ENCODE measurements at regions not wholly inside any gene's neighbourhood (a gene's known extent, or its start where the extent isn't known, plus 50 kb on each side); places are given as distances from the start of the nearest gene placed in this dataset.

DNA sequence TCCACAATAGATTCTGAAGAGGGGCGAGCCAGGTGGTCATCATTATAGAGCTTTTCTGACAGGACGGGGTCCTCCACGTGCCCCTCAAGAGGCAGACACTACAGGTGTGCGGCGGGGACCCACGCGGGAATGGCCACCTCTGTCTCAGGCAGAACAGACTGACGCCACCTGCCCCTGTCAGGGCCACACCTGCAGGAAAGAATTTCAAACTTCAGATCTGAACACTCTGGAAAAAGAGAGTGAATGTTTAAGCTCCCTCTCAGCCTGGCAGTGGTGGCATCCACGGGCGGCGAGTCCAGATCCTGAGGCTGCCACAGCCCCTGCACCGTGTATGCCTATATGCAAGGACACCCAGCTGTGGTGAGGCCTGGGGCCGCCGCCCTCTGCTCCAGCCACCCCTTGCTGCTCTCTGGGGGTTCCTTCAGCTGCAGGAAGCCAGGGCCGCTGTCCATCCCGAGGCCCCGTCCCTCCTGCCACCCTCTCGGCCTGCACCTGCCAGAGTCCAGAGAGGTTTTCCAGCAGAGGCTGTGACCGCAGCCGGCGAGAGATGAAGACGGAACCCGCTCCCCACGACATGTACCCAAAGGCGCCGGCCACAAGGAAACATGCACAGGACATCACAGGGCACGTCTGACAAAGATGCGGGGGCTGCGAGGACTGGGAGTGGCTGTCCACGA lies 234.9 kb downstream of the ERMARD start:
- Histone ChIP-seq H4K20me1 (ENCODE audit: insufficient read depth, low read length) (no peaks in the 10 kb centered on the region), H3K9me3 (replicated peaks in 1 of 2; ENCODE audit: control insufficient read depth in 1 of 2, insufficient read depth in 1 of 2, low read length in 2 of 2) (no peaks in the 10 kb centered on the region), H3K27me3 (ENCODE audit: control insufficient read depth in 2 of 2, insufficient read depth in 2 of 2, low read length in 2 of 2) (no peaks in the 10 kb centered on the region), H3K4me3 (replicated peaks in 1 of 3; ENCODE audit: low read depth in 2 of 3, low read length in 3 of 3) (no peak overlapping the region), H3K36me3 (replicated peaks in 1 of 2; ENCODE audit: control insufficient read depth in 1 of 2, insufficient read depth in 2 of 2, low read length in 2 of 2) (no peaks in the 10 kb centered on the region), H3K9ac (ENCODE audit: insufficient read depth, low read length, poor library complexity, severe bottlenecking) (no peak overlapping the region), H3K27ac (ENCODE audit: low read depth in 1 of 2, low read length in 2 of 2) (no peak overlapping the region), H3K4me2 (replicated peaks; ENCODE audit: extremely low read depth, low read length, poor library complexity, severe bottlenecking) (no peak overlapping the region), H3K79me2 (ENCODE audit: insufficient read depth, low read length) (no peaks in the 10 kb centered on the region), H3K4me1 (ENCODE audit: control insufficient read depth in 1 of 2, insufficient read depth in 2 of 2, low read length in 2 of 2) (peaks cover 22 to 25% of the 10 kb centered on the region in 2 donors), H2AFZ (ENCODE audit: insufficient read depth, low read depth, low read length, poor library complexity, severe bottlenecking) (no peak overlapping the region)
- Mint-ChIP-seq H3K4me1 (peaks cover 23% of the 10 kb centered on the region), H3K27ac (peak overlapping the region in 1 of 7 donors; percentile 31), H3K36me3 (no peaks in the 10 kb centered on the region), H3K4me3 (no peak overlapping the region), H3K27me3 (ENCODE audit: low read depth in 3 of 3) (peaks cover 1 to 6% (median 2%) of the 10 kb centered on the region in 3 donors), H3K9me3 (no peaks in the 10 kb centered on the region)
- TF ChIP-seq, protein P1, sequence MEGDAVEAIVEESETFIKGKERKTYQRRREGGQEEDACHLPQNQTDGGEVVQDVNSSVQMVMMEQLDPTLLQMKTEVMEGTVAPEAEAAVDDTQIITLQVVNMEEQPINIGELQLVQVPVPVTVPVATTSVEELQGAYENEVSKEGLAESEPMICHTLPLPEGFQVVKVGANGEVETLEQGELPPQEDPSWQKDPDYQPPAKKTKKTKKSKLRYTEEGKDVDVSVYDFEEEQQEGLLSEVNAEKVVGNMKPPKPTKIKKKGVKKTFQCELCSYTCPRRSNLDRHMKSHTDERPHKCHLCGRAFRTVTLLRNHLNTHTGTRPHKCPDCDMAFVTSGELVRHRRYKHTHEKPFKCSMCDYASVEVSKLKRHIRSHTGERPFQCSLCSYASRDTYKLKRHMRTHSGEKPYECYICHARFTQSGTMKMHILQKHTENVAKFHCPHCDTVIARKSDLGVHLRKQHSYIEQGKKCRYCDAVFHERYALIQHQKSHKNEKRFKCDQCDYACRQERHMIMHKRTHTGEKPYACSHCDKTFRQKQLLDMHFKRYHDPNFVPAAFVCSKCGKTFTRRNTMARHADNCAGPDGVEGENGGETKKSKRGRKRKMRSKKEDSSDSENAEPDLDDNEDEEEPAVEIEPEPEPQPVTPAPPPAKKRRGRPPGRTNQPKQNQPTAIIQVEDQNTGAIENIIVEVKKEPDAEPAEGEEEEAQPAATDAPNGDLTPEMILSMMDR (IDR thresholded peaks at IDR 0.05): no peak
- 97% methylated on average over 25 of the region's 30 CpGs for WGBS (ENCODE audit: insufficient coverage)
- intact Hi-C loops (cut with micrococcal nuclease): no loop called here
- no peak for DNase-seq

DNA sequence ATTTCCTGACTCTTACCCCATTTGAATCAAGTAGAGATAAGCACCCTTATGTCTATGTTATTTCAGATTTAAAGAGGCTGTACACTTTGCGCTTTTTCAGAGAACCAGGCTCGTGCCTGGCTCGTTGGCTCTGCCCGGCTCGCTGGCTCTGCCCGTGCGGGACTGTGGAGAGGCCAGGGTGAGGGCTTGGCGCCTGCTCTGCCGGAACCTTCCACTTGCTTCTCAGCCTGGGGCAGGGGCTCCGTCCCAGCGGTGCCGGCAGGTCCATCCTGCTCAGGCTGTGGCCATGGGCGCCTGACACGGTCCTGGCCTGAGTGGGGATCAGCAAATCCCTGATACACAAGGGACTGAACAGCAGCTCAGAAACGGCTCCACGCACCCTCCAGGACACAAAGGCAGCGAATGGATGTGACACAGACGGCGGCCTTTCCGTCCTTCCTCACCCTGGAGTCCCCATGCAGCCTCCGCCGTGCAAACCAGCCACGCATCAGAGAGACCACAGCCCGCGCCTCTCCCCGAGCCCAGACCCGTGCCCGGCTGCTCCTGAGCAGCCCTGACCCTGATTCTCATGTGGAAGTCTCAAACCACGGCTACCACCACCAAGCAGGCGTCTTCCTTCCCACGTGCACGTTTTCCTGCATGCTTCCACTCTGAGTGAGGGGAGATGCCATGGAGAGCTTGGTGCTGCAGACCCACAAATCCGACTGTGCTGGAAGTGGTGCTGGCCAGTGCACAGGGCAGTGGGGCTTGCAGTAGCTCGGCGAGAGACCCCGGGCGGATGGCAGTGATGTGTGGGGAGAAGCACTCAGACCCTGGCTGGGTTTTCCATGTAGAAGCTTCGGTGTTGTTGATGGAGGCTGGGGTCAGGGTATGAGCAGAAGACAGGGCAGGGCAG lies 233.9 kb downstream of the ERMARD start:
- Histone ChIP-seq H3K4me2 (replicated peaks; ENCODE audit: extremely low read depth, low read length, poor library complexity, severe bottlenecking) (no peak overlapping the region), H3K79me2 (ENCODE audit: insufficient read depth, low read length) (no peaks in the 10 kb centered on the region), H3K27me3 (ENCODE audit: control insufficient read depth in 2 of 2, insufficient read depth in 2 of 2, low read length in 2 of 2) (no peaks in the 10 kb centered on the region), H2AFZ (ENCODE audit: insufficient read depth, low read depth, low read length, poor library complexity, severe bottlenecking) (no peak overlapping the region), H3K4me1 (ENCODE audit: control insufficient read depth in 1 of 2, insufficient read depth in 2 of 2, low read length in 2 of 2) (peaks cover 15 to 16% of the 10 kb centered on the region in 2 donors), H3K9me3 (replicated peaks in 1 of 2; ENCODE audit: control insufficient read depth in 1 of 2, insufficient read depth in 1 of 2, low read length in 2 of 2) (no peaks in the 10 kb centered on the region), H3K9ac (ENCODE audit: insufficient read depth, low read length, poor library complexity, severe bottlenecking) (no peak overlapping the region), H3K27ac (ENCODE audit: low read depth in 1 of 2, low read length in 2 of 2) (no peak overlapping the region), H3K4me3 (replicated peaks in 1 of 3; ENCODE audit: low read depth in 2 of 3, low read length in 3 of 3) (no peak overlapping the region), H3K36me3 (replicated peaks in 1 of 2; ENCODE audit: control insufficient read depth in 1 of 2, insufficient read depth in 2 of 2, low read length in 2 of 2) (no peaks in the 10 kb centered on the region), H4K20me1 (ENCODE audit: insufficient read depth, low read length) (no peaks in the 10 kb centered on the region)
- 92% methylated on average over 35 of the region's 38 CpGs for WGBS (ENCODE audit: insufficient coverage)
- intact Hi-C loops (cut with micrococcal nuclease): no loop called here
- no peaks in the 10 kb centered on the region for H3K9me3 Mint-ChIP-seq
- no peak overlapping the region for H3K4me3 Mint-ChIP-seq
- H3K27me3 Mint-ChIP-seq (ENCODE audit: low read depth in 3 of 3): peaks cover 1 to 5% (median 2%) of the 10 kb centered on the region in 3 donors
- TF ChIP-seq, protein P1 (IDR thresholded peaks at IDR 0.05): no peak
- H3K27ac Mint-ChIP-seq: peak overlapping the region in 1 of 7 donors; percentile 34
- no peak for DNase-seq
- no peaks in the 10 kb centered on the region for H3K36me3 Mint-ChIP-seq
- H3K4me1 Mint-ChIP-seq: peaks cover 15% of the 10 kb centered on the region

Measured in CD14-positive monocyte (primary cell).